Mucosa of descending colon (tissue), 3 donors: ENCODE measurements at regions not wholly inside any gene's neighbourhood (a gene's known extent, or its start where the extent isn't known, plus 50 kb on each side); places are given as distances from the start of the nearest gene placed in this dataset.

ENCODE experiments used
- ATAC-seq: fragments of 200-7000 bp; cut with Tn5 transposase; one replicate; pipeline ENCODE4 v1.9.1; 2020; ENCODE audit warnings: mild to moderate bottlenecking, moderate library complexity
- DNase-seq, 3 donors: peaks; one replicate each; pipeline ENCODE4 v3.0.0-alpha.2; 2020
- H3K36me3 ChIP-seq: fragments of 200-600 bp; one replicate; pipeline ENCODE4 v1.8.0; 2021; ENCODE audit warnings: low read depth, mild to moderate bottlenecking
- H3K4me1 ChIP-seq: fragments of 200-600 bp; one replicate; pipeline ENCODE4 v1.8.0; 2021; ENCODE audit warnings: low read depth, mild to moderate bottlenecking
- H3K4me3 ChIP-seq: fragments of 200-600 bp; one replicate; pipeline ENCODE4 v1.8.0; 2021; ENCODE audit warnings: mild to moderate bottlenecking
- H3K9me3 ChIP-seq: fragments of 200-600 bp; one replicate; pipeline ENCODE4 v1.8.0; 2021; ENCODE audit warnings: mild to moderate bottlenecking
- intact Hi-C, 2 donors: fragments of 100-400 bp; cut with DNase I in 1 of 2; cut with micrococcal nuclease in 1 of 2; formaldehyde crosslinking; loops; one replicate each; pipeline versions ENCODE4 v1.11.0 to v1.11.1; 2022; cut with DNase I, micrococcal nuclease
- TF ChIP-seq, protein P1 (sequence below): fragments of 200-600 bp; IDR thresholded peaks from one replicate; pipeline ENCODE4 v1.8.0; 2022; ENCODE audit warnings: antibody characterized with exemption, mild to moderate bottlenecking
- donor health status: DM: no; HTN: no; CAD: no; lungs with moderate emphysema.
- donor health status: DM: no; HTN: no; CAD: no.
- donor health status: DM: no; HTN: yes; CAD: no.

DNA sequence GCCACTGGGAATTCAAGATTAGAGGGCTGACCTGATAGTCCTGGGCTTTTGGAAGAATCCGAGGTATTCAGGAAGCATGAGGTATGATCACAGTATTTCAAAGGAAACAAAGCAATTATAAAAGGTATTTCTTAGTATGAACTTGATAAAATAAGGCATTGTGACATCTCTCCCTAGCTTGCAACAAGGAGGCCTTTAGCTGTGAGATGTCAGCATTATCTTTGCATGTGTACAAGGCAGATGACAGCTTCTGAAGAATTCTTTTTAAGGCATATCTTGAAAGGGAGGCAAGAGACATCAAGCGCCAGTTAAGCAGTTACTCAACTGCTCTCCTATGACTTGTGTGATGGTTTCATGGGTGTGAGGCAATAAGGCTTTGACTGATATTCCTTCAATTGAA is 1123.7 kb downstream of the PLA2G4A start:
- peaks cover 17% of the 10 kb centered on the region for H3K9me3 ChIP-seq
- DNase-seq, result no peak
- H3K36me3 ChIP-seq, result no peaks in the 10 kb centered on the region
- no peak overlapping the region for H3K4me3 ChIP-seq
- ATAC-seq, result no peak
- no peaks in the 10 kb centered on the region for H3K4me1 ChIP-seq
- intact Hi-C loops, result no loop called here
- TF ChIP-seq, protein P1, sequence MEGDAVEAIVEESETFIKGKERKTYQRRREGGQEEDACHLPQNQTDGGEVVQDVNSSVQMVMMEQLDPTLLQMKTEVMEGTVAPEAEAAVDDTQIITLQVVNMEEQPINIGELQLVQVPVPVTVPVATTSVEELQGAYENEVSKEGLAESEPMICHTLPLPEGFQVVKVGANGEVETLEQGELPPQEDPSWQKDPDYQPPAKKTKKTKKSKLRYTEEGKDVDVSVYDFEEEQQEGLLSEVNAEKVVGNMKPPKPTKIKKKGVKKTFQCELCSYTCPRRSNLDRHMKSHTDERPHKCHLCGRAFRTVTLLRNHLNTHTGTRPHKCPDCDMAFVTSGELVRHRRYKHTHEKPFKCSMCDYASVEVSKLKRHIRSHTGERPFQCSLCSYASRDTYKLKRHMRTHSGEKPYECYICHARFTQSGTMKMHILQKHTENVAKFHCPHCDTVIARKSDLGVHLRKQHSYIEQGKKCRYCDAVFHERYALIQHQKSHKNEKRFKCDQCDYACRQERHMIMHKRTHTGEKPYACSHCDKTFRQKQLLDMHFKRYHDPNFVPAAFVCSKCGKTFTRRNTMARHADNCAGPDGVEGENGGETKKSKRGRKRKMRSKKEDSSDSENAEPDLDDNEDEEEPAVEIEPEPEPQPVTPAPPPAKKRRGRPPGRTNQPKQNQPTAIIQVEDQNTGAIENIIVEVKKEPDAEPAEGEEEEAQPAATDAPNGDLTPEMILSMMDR, result no peak

GRCh38 chr1:187956975-187957374 is 1128.2 kb downstream of the PLA2G4A start:
- intact Hi-C loops, result no loop called here
- DNase-seq, result no peak
- TF ChIP-seq, protein P1, result no peak
- no peak for ATAC-seq
- H3K4me1 ChIP-seq, result no peaks in the 10 kb centered on the region
- no peak overlapping the region for H3K4me3 ChIP-seq
- H3K36me3 ChIP-seq, result no peaks in the 10 kb centered on the region
- peaks cover 8% of the 10 kb centered on the region for H3K9me3 ChIP-seq

DNA sequence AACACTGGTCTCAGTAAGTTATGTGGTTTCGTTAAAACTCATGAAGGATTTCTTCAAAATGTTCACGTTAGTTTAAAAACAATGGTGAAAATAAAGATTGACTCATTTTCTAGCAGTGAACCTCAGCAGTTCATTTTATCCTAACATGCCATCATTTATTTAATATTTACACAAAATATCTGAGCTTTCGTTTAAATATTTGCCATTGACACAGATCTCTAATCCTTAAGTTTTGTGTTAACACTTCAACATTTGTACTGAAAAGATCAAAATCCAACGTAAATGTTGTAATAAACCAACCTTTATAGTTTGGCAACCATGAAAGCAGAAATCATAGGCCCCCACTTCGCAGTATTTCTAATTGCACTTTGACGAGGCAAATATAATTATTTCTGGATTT is 1129.5 kb downstream of the PLA2G4A start:
- ATAC-seq, result no peak
- TF ChIP-seq, protein P1, result no peak
- intact Hi-C loops, result no loop called here

DNA sequence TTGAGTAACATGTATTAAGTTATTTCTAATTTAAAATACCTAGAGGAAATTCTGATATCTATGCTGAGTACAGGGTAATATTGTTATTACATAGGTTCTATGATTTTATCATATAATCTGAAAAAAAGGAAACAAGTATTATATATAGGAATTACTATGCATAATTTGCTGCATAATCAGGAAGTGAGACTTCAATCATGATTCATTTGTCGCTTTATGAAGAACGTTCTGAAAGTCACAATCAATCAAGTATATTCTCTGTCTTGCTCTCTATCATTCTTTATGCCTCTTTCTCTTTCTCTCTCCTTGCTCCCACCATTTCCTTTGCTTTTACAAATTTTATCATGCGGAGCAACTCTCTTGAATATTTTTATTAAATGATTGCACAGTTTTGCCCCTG is 1130.3 kb downstream of the PLA2G4A start:
- H3K4me3 ChIP-seq, result no peak overlapping the region
- no peaks in the 10 kb centered on the region for H3K36me3 ChIP-seq
- peaks cover under 1% of the 10 kb centered on the region for H3K9me3 ChIP-seq
- intact Hi-C loops, result no loop called here
- H3K4me1 ChIP-seq, result no peaks in the 10 kb centered on the region
- TF ChIP-seq, protein P1, result no peak
- no peak for ATAC-seq
- DNase-seq, result no peak

More for the DNA sequence above, 1129.5 kb downstream of the PLA2G4A start:
- H3K9me3 ChIP-seq, result peaks cover 3% of the 10 kb centered on the region
- DNase-seq, result no peak
- no peaks in the 10 kb centered on the region for H3K36me3 ChIP-seq
- no peak overlapping the region for H3K4me3 ChIP-seq
- H3K4me1 ChIP-seq, result no peaks in the 10 kb centered on the region

DNA sequence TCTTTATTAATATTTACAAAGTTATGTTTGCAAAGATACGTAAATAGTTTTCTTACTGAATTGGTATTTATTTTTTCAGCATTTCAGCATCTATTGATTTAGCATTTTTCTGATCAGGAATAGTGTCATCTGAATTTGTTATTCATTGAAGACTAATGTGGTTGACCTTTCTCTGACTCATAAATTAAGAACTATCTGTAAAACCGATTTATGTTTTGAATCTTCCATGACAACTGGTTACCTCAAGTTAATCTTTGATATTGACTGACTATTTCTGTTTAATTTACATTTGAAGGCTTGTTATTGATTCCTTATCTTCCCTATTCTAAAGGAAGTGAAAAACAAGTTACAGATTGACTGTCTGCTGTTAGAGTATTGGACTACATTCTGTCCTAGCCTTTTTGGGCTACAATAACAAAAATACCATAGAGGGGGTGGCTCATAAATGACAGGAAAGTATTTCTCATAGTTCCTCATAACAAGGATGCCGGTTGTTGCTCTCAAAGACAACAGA is 1131.4 kb downstream of the PLA2G4A start:
- Histone ChIP-seq H3K4me3 (no peak overlapping the region), H3K4me1 (no peaks in the 10 kb centered on the region), H3K36me3 (no peaks in the 10 kb centered on the region), H3K9me3 (no peaks in the 10 kb centered on the region)
- TF ChIP-seq, protein P1, result no peak
- ATAC-seq (no peak), DNase-seq (no peak)
- intact Hi-C loops, result no loop called here

GRCh38 chr1:187961895-187962294 is 1133.1 kb downstream of the PLA2G4A start:
- no peaks in the 10 kb centered on the region for H3K4me1 ChIP-seq
- no peak overlapping the region for H3K4me3 ChIP-seq
- DNase-seq, result no peak
- no peaks in the 10 kb centered on the region for H3K36me3 ChIP-seq
- TF ChIP-seq, protein P1, result no peak
- ATAC-seq, result no peak
- no peaks in the 10 kb centered on the region for H3K9me3 ChIP-seq
- intact Hi-C loops, result no loop called here
